CD4-positive, alpha-beta memory T cell (primary cell): ENCODE measurements at regions not wholly inside any gene's neighbourhood (a gene's known extent, or its start where the extent isn't known, plus 50 kb on each side); places are given as distances from the start of the nearest gene placed in this dataset.

ENCODE experiments used
- CTCF ChIA-PET: fragments of 350-600 bp; sonication (Branson Sonifier 250); formaldehyde crosslinking; loops from one replicate; lab custom pipeline; 2021; ENCODE audit warnings: inconsistent platforms; ENCODE audit not compliant: partially characterized antibody; lab: Charles Lee
- POLR2A ChIA-PET: fragments of 350-600 bp; sonication (Branson Sonifier 250); formaldehyde crosslinking; loops from one replicate; lab custom pipeline; 2021; ENCODE audit not compliant: partially characterized antibody; lab: Charles Lee
- DNase-seq, 5 donors: peaks; one replicate each; pipeline versions ENCODE4 v3.0.0 to v3.0.0-alpha.2; 2020 to 2022; ENCODE audit warnings: mixed read lengths in 1 of 5
- H3K27ac ChIP-seq: one replicate; pipeline ENCODE4 v1.7.0; 2013; ENCODE audit warnings: low read depth, low read length
- H3K27me3 ChIP-seq: 2 replicates; pipeline ENCODE4 v1.7.0; 2013; ENCODE audit warnings: mild to moderate bottlenecking, low read length, moderate library complexity; ENCODE audit not compliant: insufficient read depth
- H3K36me3 ChIP-seq: 2 replicates; pipeline ENCODE4 v1.7.0; 2013; ENCODE audit warnings: mild to moderate bottlenecking, low read length, moderate library complexity; ENCODE audit not compliant: insufficient read depth
- H3K4me1 ChIP-seq: 2 replicates; pipeline ENCODE4 v1.7.0; 2013; ENCODE audit warnings: mild to moderate bottlenecking, low read length, moderate library complexity; ENCODE audit not compliant: insufficient read depth
- H3K4me3 ChIP-seq, 2 donors: one replicate each; pipeline ENCODE4 v1.7.0; 2013; ENCODE audit warnings: low read length in 2 of 2, mild to moderate bottlenecking in 1 of 2
- H3K9me3 ChIP-seq, 2 donors: one replicate each; pipeline ENCODE4 v1.7.0; 2013; ENCODE audit warnings: low read length in 2 of 2, control low read depth in 1 of 2; ENCODE audit not compliant: control insufficient read depth in 1 of 2
- H3K27ac Mint-ChIP-seq, 7 donors: one replicate each; pipeline ENCODE4 v1.8.0; 2020 to 2021; ENCODE audit warnings: mixed read lengths in 7 of 7, mild to moderate bottlenecking in 6 of 7, inconsistent platforms in 3 of 7, moderate library complexity in 3 of 7
- H3K27me3 Mint-ChIP-seq, 2 donors: one replicate each; pipeline ENCODE4 v1.8.0; 2020 to 2021; ENCODE audit warnings: mixed read lengths in 2 of 2
- H3K36me3 Mint-ChIP-seq, 2 donors: one replicate each; pipeline ENCODE4 v1.8.0; 2020 to 2021; ENCODE audit warnings: mixed read lengths in 2 of 2, inconsistent platforms in 1 of 2, mild to moderate bottlenecking in 1 of 2
- H3K4me1 Mint-ChIP-seq, 4 donors: one replicate each; pipeline ENCODE4 v1.8.0; 2020 to 2021; ENCODE audit warnings: mixed read lengths in 4 of 4, mild to moderate bottlenecking in 1 of 4
- H3K4me3 Mint-ChIP-seq, 8 donors: one replicate each; pipeline ENCODE4 v1.8.0; 2020 to 2021; ENCODE audit warnings: mixed read lengths in 8 of 8, mild to moderate bottlenecking in 7 of 8, moderate library complexity in 6 of 8, inconsistent platforms in 3 of 8
- H3K9me3 Mint-ChIP-seq, 8 donors: one replicate each; pipeline ENCODE4 v1.8.0; 2020 to 2021; ENCODE audit warnings: mixed read lengths in 8 of 8, mild to moderate bottlenecking in 5 of 8, inconsistent platforms in 3 of 8, moderate library complexity in 1 of 8
- intact Hi-C: fragments of 100-400 bp; cut with micrococcal nuclease; formaldehyde crosslinking; loops from one replicate; pipeline ENCODE4 v1.15.1; 2023

GRCh38 chr1:244144053-244144452, 93.0 kb downstream of the ZBTB18 start:
- H3K4me3 ChIP-seq = no peak overlapping the region
- no peaks in the 10 kb centered on the region for H3K27me3 ChIP-seq
- no peak overlapping the region for H3K27ac ChIP-seq
- peaks cover 12% of the 10 kb centered on the region in 2 donors for H3K27me3 Mint-ChIP-seq
- CTCF ChIA-PET = no interaction called here
- H3K4me1 ChIP-seq = no peaks in the 10 kb centered on the region
- H3K4me3 Mint-ChIP-seq = no peak overlapping the region
- POLR2A ChIA-PET = no interaction called here
- no peaks in the 10 kb centered on the region for H3K9me3 ChIP-seq
- H3K36me3 Mint-ChIP-seq = no peaks in the 10 kb centered on the region
- H3K9me3 Mint-ChIP-seq = peaks cover 0 to 3% (median 0%) of the 10 kb centered on the region in 8 donors
- H3K27ac Mint-ChIP-seq = no peak overlapping the region
- H3K4me1 Mint-ChIP-seq = no peaks in the 10 kb centered on the region
- intact Hi-C loops = no loop called here
- DNase-seq = no peak
- no peaks in the 10 kb centered on the region for H3K36me3 ChIP-seq

- Mint-ChIP-seq H3K4me1 (peaks cover 0 to 1% (median 0%) of the 10 kb centered on the region in 4 donors), H3K27ac (no peak overlapping the region)
- CTCF ChIA-PET = no interaction called here
Measured at GRCh38 chr1:244150071-244150470, 99.0 kb downstream of the ZBTB18 start.

GRCh38 chr1:244150665-244151064, 99.6 kb downstream of the ZBTB18 start:
- no peaks in the 10 kb centered on the region for H3K9me3 Mint-ChIP-seq
- Histone ChIP-seq H3K36me3 (no peaks in the 10 kb centered on the region), H3K27me3 (no peaks in the 10 kb centered on the region), H3K27ac (no peak overlapping the region), H3K4me3 (no peak overlapping the region), H3K9me3 (no peaks in the 10 kb centered on the region), H3K4me1 (no peaks in the 10 kb centered on the region)
- peaks cover 0 to 1% of the 10 kb centered on the region in 2 donors for H3K27me3 Mint-ChIP-seq
- H3K36me3 Mint-ChIP-seq = no peaks in the 10 kb centered on the region
- CTCF ChIA-PET = no interaction called here
- intact Hi-C loops = no loop called here
- no peak for DNase-seq
- H3K4me1 Mint-ChIP-seq = peaks cover 0 to 1% (median 0%) of the 10 kb centered on the region in 4 donors
- POLR2A ChIA-PET = no interaction called here
- no peak overlapping the region for H3K27ac Mint-ChIP-seq
- H3K4me3 Mint-ChIP-seq = no peak overlapping the region

More at GRCh38 chr1:244150071-244150470, 99.0 kb downstream of the ZBTB18 start:
- Mint-ChIP-seq H3K27me3 (peaks cover 0 to 1% of the 10 kb centered on the region in 2 donors), H3K9me3 (no peaks in the 10 kb centered on the region), H3K36me3 (no peaks in the 10 kb centered on the region), H3K4me3 (no peak overlapping the region)
- H3K36me3 ChIP-seq = no peaks in the 10 kb centered on the region
- no peak overlapping the region for H3K4me3 ChIP-seq
- H3K4me1 ChIP-seq = no peaks in the 10 kb centered on the region
- no peaks in the 10 kb centered on the region for H3K27me3 ChIP-seq
- intact Hi-C loops = no loop called here
- POLR2A ChIA-PET = no interaction called here
- H3K27ac ChIP-seq = no peak overlapping the region
- no peaks in the 10 kb centered on the region for H3K9me3 ChIP-seq
- DNase-seq = no peak

- Histone ChIP-seq H3K27me3 (no peaks in the 10 kb centered on the region), H3K9me3 (no peaks in the 10 kb centered on the region), H3K36me3 (no peaks in the 10 kb centered on the region), H3K27ac (no peak overlapping the region), H3K4me1 (no peaks in the 10 kb centered on the region), H3K4me3 (no peak overlapping the region)
- H3K36me3 Mint-ChIP-seq = no peaks in the 10 kb centered on the region
- no peak overlapping the region for H3K4me3 Mint-ChIP-seq
- intact Hi-C loops = no loop called here
- no peak overlapping the region for H3K27ac Mint-ChIP-seq
- H3K27me3 Mint-ChIP-seq = peaks cover 0 to 1% of the 10 kb centered on the region in 2 donors
- peaks cover 0 to 1% (median 0%) of the 10 kb centered on the region in 4 donors for H3K4me1 Mint-ChIP-seq
- no peaks in the 10 kb centered on the region for H3K9me3 Mint-ChIP-seq
- no peak for DNase-seq
- ChIA-PET POLR2A (no interaction called here), CTCF (interaction anchor here (0.6 kb wide), 1 partner anchor 9 kb away, joined by 3 read pairs; no protein-coding TSS in a partner anchor)
Measured at GRCh38 chr1:244151537-244151936, 100.5 kb downstream of the ZBTB18 start.

GRCh38 chr1:244154508-244154871, 103.4 kb downstream of the ZBTB18 start:
- no peaks in the 10 kb centered on the region for H3K4me1 ChIP-seq
- H3K27ac ChIP-seq = no peak overlapping the region
- H3K4me1 Mint-ChIP-seq = peaks cover 0 to 1% (median 0%) of the 10 kb centered on the region in 4 donors
- H3K9me3 Mint-ChIP-seq = no peaks in the 10 kb centered on the region
- H3K4me3 Mint-ChIP-seq = no peak overlapping the region
- no peak overlapping the region for H3K4me3 ChIP-seq
- ChIA-PET CTCF (no interaction called here), POLR2A (no interaction called here)
- H3K27me3 Mint-ChIP-seq = no peaks in the 10 kb centered on the region
- H3K27ac Mint-ChIP-seq = peak overlapping the region in 1 of 7 donors; percentile 49
- H3K36me3 ChIP-seq = no peaks in the 10 kb centered on the region
- intact Hi-C loops = no loop called here
- no peaks in the 10 kb centered on the region for H3K9me3 ChIP-seq
- no peaks in the 10 kb centered on the region for H3K27me3 ChIP-seq
- H3K36me3 Mint-ChIP-seq = no peaks in the 10 kb centered on the region
- DNase-seq = no peak

- no peak overlapping the region for H3K4me3 ChIP-seq
- no peak overlapping the region for H3K27ac Mint-ChIP-seq
Measured at GRCh38 chr1:244154872-244155531, 103.9 kb downstream of the ZBTB18 start.

GRCh38 chr1:244155661-244156060, 104.6 kb downstream of the ZBTB18 start:
- Histone ChIP-seq H3K9me3 (no peaks in the 10 kb centered on the region), H3K36me3 (no peaks in the 10 kb centered on the region), H3K4me1 (no peaks in the 10 kb centered on the region), H3K4me3 (no peak overlapping the region), H3K27ac (no peak overlapping the region), H3K27me3 (no peaks in the 10 kb centered on the region)
- ChIA-PET POLR2A (no interaction called here), CTCF (no interaction called here)
- Mint-ChIP-seq H3K27ac (no peak overlapping the region), H3K9me3 (peaks cover 0 to 1% (median 0%) of the 10 kb centered on the region in 8 donors), H3K4me1 (no peaks in the 10 kb centered on the region), H3K27me3 (no peaks in the 10 kb centered on the region), H3K4me3 (no peak overlapping the region), H3K36me3 (no peaks in the 10 kb centered on the region)
- DNase-seq = no peak
- intact Hi-C loops = no loop called here

More at GRCh38 chr1:244154872-244155531, 103.9 kb downstream of the ZBTB18 start:
- ChIA-PET POLR2A (no interaction called here), CTCF (no interaction called here)
- Histone ChIP-seq H3K36me3 (no peaks in the 10 kb centered on the region), H3K27me3 (no peaks in the 10 kb centered on the region), H3K9me3 (no peaks in the 10 kb centered on the region), H3K27ac (no peak overlapping the region), H3K4me1 (no peaks in the 10 kb centered on the region)
- Mint-ChIP-seq H3K4me3 (no peak overlapping the region), H3K9me3 (no peaks in the 10 kb centered on the region), H3K27me3 (no peaks in the 10 kb centered on the region), H3K36me3 (no peaks in the 10 kb centered on the region), H3K4me1 (no peaks in the 10 kb centered on the region)
- intact Hi-C loops = no loop called here
- no peak for DNase-seq
